ENCODE measurements at regions not wholly inside any gene's neighbourhood (a gene's known extent, or its start where the extent isn't known, plus 50 kb on each side); places are given as distances from the start of the nearest gene placed in this dataset.

DNA sequence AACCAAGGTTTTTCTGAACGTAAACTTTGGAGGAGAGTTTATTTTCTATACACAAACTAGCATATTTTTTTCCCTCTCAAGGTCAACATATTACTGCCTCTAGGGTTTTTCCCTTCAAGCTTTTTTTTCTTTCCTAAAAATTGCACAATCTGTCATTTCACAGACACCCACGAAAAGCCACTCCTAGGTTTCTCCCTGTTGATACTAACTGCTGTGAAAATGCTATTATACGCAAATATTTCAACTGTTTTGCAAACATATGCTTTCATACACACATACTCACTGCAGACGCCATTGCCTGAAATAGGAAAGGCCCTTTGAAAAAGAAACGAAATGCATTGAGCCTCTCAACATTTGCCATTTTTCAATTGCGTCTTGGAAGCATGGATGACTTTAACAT, 333.0 kb downstream of the CD83 start (continued):
- TF ChIP-seq, protein P1, sequence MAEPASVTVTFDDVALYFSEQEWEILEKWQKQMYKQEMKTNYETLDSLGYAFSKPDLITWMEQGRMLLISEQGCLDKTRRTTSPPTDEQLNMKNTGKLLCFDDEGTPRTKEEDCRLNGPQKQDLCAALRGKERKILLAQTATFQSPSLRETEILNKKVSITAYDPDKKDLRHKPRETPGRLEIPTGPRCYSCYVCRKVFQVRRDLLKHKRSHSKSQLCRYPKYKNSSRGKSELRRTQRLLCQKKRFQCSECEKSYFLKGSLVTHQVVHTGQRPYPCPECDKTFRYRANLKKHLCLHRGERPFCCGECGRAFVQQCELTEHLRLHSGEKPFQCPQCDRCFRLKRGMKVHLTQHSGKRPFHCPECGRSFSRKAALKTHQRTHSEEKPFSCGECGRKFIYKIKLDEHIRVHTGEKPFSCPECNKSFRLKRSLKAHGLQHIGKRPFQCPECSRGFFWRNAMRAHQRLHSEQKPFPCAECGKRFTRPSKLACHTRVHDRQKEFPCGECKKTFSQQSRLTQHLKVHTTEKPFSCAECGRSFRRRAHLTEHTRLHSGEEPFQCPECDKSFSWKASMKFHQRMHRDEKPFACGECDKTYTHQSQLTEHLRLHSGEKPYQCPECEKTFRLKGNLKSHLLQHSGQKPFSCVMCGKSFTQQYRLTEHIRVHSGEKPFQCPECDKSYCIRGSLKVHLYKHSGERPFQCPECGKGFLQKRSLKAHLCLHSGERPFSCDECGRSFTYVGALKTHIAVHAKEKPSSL (CRISPR knock-in tag; conservative IDR thresholded peaks at IDR 0.05) = no peak
- no peak for TF ChIP-seq NFE2L1 (CRISPR knock-in tag; IDR thresholded peaks at IDR 0.05)
- TF ChIP-seq, protein P2, sequence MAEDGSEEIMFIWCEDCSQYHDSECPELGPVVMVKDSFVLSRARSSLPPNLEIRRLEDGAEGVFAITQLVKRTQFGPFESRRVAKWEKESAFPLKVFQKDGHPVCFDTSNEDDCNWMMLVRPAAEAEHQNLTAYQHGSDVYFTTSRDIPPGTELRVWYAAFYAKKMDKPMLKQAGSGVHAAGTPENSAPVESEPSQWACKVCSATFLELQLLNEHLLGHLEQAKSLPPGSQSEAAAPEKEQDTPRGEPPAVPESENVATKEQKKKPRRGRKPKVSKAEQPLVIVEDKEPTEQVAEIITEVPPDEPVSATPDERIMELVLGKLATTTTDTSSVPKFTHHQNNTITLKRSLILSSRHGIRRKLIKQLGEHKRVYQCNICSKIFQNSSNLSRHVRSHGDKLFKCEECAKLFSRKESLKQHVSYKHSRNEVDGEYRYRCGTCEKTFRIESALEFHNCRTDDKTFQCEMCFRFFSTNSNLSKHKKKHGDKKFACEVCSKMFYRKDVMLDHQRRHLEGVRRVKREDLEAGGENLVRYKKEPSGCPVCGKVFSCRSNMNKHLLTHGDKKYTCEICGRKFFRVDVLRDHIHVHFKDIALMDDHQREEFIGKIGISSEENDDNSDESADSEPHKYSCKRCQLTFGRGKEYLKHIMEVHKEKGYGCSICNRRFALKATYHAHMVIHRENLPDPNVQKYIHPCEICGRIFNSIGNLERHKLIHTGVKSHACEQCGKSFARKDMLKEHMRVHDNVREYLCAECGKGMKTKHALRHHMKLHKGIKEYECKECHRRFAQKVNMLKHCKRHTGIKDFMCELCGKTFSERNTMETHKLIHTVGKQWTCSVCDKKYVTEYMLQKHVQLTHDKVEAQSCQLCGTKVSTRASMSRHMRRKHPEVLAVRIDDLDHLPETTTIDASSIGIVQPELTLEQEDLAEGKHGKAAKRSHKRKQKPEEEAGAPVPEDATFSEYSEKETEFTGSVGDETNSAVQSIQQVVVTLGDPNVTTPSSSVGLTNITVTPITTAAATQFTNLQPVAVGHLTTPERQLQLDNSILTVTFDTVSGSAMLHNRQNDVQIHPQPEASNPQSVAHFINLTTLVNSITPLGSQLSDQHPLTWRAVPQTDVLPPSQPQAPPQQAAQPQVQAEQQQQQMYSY (CRISPR knock-in tag; IDR thresholded peaks at IDR 0.05) = no peak

DNA sequence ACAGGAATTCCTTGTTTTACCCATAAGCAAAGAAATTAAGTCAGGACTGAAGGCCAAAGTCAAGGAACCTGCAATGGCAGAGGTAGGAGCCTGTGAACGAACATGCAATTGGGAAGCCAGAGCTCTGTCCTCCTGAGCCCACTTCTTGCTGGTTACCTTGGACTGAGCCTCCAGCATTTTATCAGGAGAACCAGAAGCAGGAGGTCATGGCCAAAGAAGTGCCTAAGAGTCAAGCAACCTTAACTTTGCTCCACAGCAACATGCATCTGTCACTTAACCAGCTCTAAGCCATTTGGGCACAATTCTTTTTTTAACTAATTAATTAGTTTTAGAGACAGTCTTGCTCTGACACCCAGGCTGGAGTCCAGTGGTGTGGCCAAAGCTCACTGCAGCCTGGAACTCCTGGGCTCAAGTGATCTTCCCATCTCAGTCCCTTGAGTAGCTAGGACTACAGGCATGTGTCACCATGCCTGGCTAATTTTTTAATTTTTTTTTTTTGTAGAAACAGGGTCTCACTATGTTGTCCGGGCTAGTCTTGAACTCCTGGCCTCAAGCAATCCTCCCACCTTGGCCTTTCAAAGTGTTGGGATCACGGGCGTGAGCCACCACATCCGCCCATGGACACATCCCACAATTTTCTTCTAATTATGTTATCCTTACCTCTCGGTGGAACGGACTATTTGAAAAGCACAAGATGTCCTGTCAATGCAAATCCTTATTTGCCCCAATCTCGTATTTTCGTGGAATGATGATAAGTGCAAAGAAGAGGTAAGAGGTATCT, 334.2 kb downstream of the CD83 start:
- no peak overlapping the region for H3K27ac Mint-ChIP-seq
- peaks cover 18% of the 10 kb centered on the region for H3K36me3 Mint-ChIP-seq
- ChIA-PET CTCF (no interaction called here), POLR2A (no interaction called here)
- H3K4me3 Mint-ChIP-seq = no peak overlapping the region
- TF ChIP-seq GTF2I (CRISPR knock-in tag; conservative IDR thresholded peaks at IDR 0.05) (no peak), HMGA2 (CRISPR knock-in tag; IDR thresholded peaks at IDR 0.05) (no peak), ZNF263 (CRISPR knock-in tag; IDR thresholded peaks at IDR 0.05; ENCODE audit: low read depth) (no peak), ZNF671 (CRISPR knock-in tag; IDR thresholded peaks at IDR 0.05) (no peak), ZBTB21 (CRISPR knock-in tag; IDR thresholded peaks at IDR 0.05; ENCODE audit: borderline replicate concordance) (no peak), NFATC4 (CRISPR knock-in tag; IDR thresholded peaks at IDR 0.05) (no peak), FOXJ3 (CRISPR knock-in tag; IDR thresholded peaks at IDR 0.05; ENCODE audit: borderline replicate concordance) (no peak), RELA (CRISPR knock-in tag; IDR thresholded peaks at IDR 0.05; ENCODE audit: borderline replicate concordance) (no peak), GABPB1 (CRISPR knock-in tag; IDR thresholded peaks at IDR 0.05) (no peak), OVOL2 (CRISPR knock-in tag; IDR thresholded peaks at IDR 0.05; ENCODE audit: borderline replicate concordance) (no peak), NR2C2 (CRISPR knock-in tag; IDR thresholded peaks at IDR 0.05) (no peak), ATF1 (CRISPR knock-in tag; IDR thresholded peaks at IDR 0.05) (no peak), CBFB (CRISPR knock-in tag; IDR thresholded peaks at IDR 0.05; ENCODE audit: low read depth) (no peak), FOXP1 (CRISPR knock-in tag; IDR thresholded peaks at IDR 0.05; ENCODE audit: borderline replicate concordance) (no peak)
- TF ChIP-seq, protein P3, sequence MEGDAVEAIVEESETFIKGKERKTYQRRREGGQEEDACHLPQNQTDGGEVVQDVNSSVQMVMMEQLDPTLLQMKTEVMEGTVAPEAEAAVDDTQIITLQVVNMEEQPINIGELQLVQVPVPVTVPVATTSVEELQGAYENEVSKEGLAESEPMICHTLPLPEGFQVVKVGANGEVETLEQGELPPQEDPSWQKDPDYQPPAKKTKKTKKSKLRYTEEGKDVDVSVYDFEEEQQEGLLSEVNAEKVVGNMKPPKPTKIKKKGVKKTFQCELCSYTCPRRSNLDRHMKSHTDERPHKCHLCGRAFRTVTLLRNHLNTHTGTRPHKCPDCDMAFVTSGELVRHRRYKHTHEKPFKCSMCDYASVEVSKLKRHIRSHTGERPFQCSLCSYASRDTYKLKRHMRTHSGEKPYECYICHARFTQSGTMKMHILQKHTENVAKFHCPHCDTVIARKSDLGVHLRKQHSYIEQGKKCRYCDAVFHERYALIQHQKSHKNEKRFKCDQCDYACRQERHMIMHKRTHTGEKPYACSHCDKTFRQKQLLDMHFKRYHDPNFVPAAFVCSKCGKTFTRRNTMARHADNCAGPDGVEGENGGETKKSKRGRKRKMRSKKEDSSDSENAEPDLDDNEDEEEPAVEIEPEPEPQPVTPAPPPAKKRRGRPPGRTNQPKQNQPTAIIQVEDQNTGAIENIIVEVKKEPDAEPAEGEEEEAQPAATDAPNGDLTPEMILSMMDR (IDR thresholded peaks at IDR 0.05) = no peak
- TF ChIP-seq, protein P4, sequence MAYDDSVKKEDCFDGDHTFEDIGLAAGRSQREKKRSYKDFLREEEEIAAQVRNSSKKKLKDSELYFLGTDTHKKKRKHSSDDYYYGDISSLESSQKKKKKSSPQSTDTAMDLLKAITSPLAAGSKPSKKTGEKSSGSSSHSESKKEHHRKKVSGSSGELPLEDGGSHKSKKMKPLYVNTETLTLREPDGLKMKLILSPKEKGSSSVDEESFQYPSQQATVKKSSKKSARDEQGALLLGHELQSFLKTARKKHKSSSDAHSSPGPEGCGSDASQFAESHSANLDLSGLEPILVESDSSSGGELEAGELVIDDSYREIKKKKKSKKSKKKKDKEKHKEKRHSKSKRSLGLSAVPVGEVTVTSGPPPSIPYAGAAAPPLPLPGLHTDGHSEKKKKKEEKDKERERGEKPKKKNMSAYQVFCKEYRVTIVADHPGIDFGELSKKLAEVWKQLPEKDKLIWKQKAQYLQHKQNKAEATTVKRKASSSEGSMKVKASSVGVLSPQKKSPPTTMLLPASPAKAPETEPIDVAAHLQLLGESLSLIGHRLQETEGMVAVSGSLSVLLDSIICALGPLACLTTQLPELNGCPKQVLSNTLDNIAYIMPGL (CRISPR knock-in tag; IDR thresholded peaks at IDR 0.05) = no peak
- TF ChIP-seq, protein P5, sequence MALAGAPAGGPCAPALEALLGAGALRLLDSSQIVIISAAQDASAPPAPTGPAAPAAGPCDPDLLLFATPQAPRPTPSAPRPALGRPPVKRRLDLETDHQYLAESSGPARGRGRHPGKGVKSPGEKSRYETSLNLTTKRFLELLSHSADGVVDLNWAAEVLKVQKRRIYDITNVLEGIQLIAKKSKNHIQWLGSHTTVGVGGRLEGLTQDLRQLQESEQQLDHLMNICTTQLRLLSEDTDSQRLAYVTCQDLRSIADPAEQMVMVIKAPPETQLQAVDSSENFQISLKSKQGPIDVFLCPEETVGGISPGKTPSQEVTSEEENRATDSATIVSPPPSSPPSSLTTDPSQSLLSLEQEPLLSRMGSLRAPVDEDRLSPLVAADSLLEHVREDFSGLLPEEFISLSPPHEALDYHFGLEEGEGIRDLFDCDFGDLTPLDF (CRISPR knock-in tag; IDR thresholded peaks at IDR 0.05) = no peak
- TF ChIP-seq, protein P6, sequence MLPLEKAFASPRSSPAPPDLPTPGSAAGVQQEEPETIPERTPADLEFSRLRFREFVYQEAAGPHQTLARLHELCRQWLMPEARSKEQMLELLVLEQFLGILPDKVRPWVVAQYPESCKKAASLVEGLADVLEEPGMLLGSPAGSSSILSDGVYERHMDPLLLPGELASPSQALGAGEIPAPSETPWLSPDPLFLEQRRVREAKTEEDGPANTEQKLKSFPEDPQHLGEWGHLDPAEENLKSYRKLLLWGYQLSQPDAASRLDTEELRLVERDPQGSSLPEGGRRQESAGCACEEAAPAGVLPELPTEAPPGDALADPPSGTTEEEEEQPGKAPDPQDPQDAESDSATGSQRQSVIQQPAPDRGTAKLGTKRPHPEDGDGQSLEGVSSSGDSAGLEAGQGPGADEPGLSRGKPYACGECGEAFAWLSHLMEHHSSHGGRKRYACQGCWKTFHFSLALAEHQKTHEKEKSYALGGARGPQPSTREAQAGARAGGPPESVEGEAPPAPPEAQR (CRISPR knock-in tag; IDR thresholded peaks at IDR 0.05) = no peak
- ATAC-seq (no peak), DNase-seq (ENCODE audit: low spot score) (no peak)
- peaks cover 20% of the 10 kb centered on the region for H3K9me3 Mint-ChIP-seq
- H3K27me3 Mint-ChIP-seq (ENCODE audit: low read depth) = peaks cover 4% of the 10 kb centered on the region
- H3K4me1 Mint-ChIP-seq = peaks cover 29% of the 10 kb centered on the region
